ENCODE measurements at regions not wholly inside any gene's neighbourhood (a gene's known extent, or its start where the extent isn't known, plus 50 kb on each side); places are given as distances from the start of the nearest gene placed in this dataset.
"Not testable (repeated sequence)": the region's sequence is repeated elsewhere in the genome, so short reads cannot be mapped to it uniquely, and the experiment has no call there.

- DNase-seq (ENCODE audit: low read depth): no peak
These were observed 120.6 kb upstream of the JADE1 start for GRCh38 chr4:128688846-128689437.

- no peak for DNase-seq (ENCODE audit: low read depth)
These were observed 121.3 kb upstream of the JADE1 start for GRCh38 chr4:128688033-128688721.

- DNase-seq (ENCODE audit: low read depth): no peak
These were observed 122.7 kb upstream of the JADE1 start for GRCh38 chr4:128686810-128687209.

- no peak for DNase-seq (ENCODE audit: low read depth)
These were observed 123.5 kb upstream of the JADE1 start for GRCh38 chr4:128686032-128686465.

GRCh38 chr4:128684016-128684415 lies 125.5 kb upstream of the JADE1 start:
- DNase-seq (ENCODE audit: low read depth): no peak

GRCh38 chr4:128682942-128683666 lies 126.4 kb upstream of the JADE1 start:
- DNase-seq (ENCODE audit: low read depth): no peak

- no peak for DNase-seq (ENCODE audit: low read depth)
These were observed 133.4 kb upstream of the JADE1 start for GRCh38 chr4:128676095-128676494.

GRCh38 chr4:128675083-128675482 lies 134.4 kb upstream of the JADE1 start:
- DNase-seq (ENCODE audit: low read depth): no peak

- not testable (repeated sequence) for DNase-seq (ENCODE audit: low read depth)
These were observed 136.3 kb upstream of the JADE1 start for GRCh38 chr4:128673159-128673558.

- not testable (repeated sequence) for DNase-seq (ENCODE audit: low read depth)
These were observed 136.9 kb upstream of the JADE1 start for GRCh38 chr4:128672596-128672995.

GRCh38 chr4:128670513-128670912 lies 139.0 kb upstream of the JADE1 start:
- DNase-seq (ENCODE audit: low read depth): no peak

GRCh38 chr4:128668566-128668965 lies 140.9 kb upstream of the JADE1 start:
- no peak for DNase-seq (ENCODE audit: low read depth)

GRCh38 chr4:128665514-128665913 lies 144.0 kb upstream of the JADE1 start:
- no peak for DNase-seq (ENCODE audit: low read depth)

GRCh38 chr4:128663325-128663724 lies 146.2 kb upstream of the JADE1 start:
- no peak for DNase-seq (ENCODE audit: low read depth)

- DNase-seq (ENCODE audit: low read depth): no peak
These were observed 148.0 kb upstream of the JADE1 start for GRCh38 chr4:128661479-128661878.

GRCh38 chr4:128660361-128661215 lies 148.9 kb upstream of the JADE1 start:
- peak; percentile 10 for DNase-seq (ENCODE audit: low read depth)

GRCh38 chr4:128658214-128658631 lies 151.3 kb upstream of the JADE1 start:
- no peak for DNase-seq (ENCODE audit: low read depth)

GRCh38 chr4:128657638-128658037 lies 151.9 kb upstream of the JADE1 start:
- DNase-seq (ENCODE audit: low read depth): no peak

GRCh38 chr4:128654465-128654864 lies 155.0 kb upstream of the JADE1 start:
- no peak for DNase-seq (ENCODE audit: low read depth)

GRCh38 chr4:128653527-128654444 lies 155.7 kb upstream of the JADE1 start:
- no peak for DNase-seq (ENCODE audit: low read depth)

Measured in RPMI7951 (cell line).